Kidney (tissue), 13 donors: ENCODE measurements at regions not wholly inside any gene's neighbourhood (a gene's known extent, or its start where the extent isn't known, plus 50 kb on each side); places are given as distances from the start of the nearest gene placed in this dataset.

Source experiments
- DNase-seq, 5 donors: peaks; one replicate each; pipeline ENCODE4 v3.0.0-alpha.2; 2013 to 2020
- FAIRE-seq: peaks from 2 replicates; lab custom pipeline; 2012; peaks lifted over from hg19 to GRCh38; lab: Jason Lieb, UNC
- H3K27ac ChIP-seq, 2 donors: one replicate each; pipeline ENCODE4 v1.7.0; 2013; ENCODE audit warnings: low read depth in 2 of 2, low read length in 2 of 2, inconsistent platforms in 1 of 2
- H3K27me3 ChIP-seq: one replicate; pipeline ENCODE4 v1.7.1; 2013; ENCODE audit warnings: low read length, inconsistent platforms; ENCODE audit not compliant: control insufficient read depth, insufficient read depth
- H3K36me3 ChIP-seq, 3 donors: one replicate each; pipeline versions ENCODE4 v1.7.0 to v1.7.1; 2013; ENCODE audit warnings: low read length in 3 of 3, control low read depth in 1 of 3, inconsistent platforms in 1 of 3; ENCODE audit not compliant: insufficient read depth in 3 of 3, control insufficient read depth in 2 of 3
- H3K4me1 ChIP-seq, 3 donors: one replicate each; pipeline versions ENCODE4 v1.7.0 to v1.7.1; 2013; ENCODE audit warnings: low read length in 3 of 3, inconsistent platforms in 1 of 3, low read depth in 1 of 3; ENCODE audit not compliant: control insufficient read depth in 2 of 3, insufficient read depth in 2 of 3
- H3K4me3 ChIP-seq, 3 donors: one replicate each; pipeline versions ENCODE4 v1.7.0 to v1.8.1; 2013; ENCODE audit warnings: low read length in 3 of 3, control low read depth in 1 of 3, inconsistent platforms in 1 of 3
- H3K9ac ChIP-seq, 3 donors: one replicate each; pipeline versions ENCODE4 v1.7.0 to v1.7.1; 2013; ENCODE audit warnings: low read length in 3 of 3, control low read depth in 1 of 3, inconsistent platforms in 1 of 3
- H3K9me3 ChIP-seq, 3 donors: one replicate each; pipeline versions ENCODE4 v1.7.0 to v1.7.1; 2013; ENCODE audit warnings: low read length in 3 of 3, control low read depth in 1 of 3, inconsistent platforms in 1 of 3; ENCODE audit not compliant: control insufficient read depth in 2 of 3, insufficient read depth in 1 of 3
- CTCF ChIP-seq: IDR thresholded peaks from 3 replicates; pipeline ENCODE4 v1.5.1; 2012; ENCODE audit warnings: mild to moderate bottlenecking, moderate library complexity, borderline replicate concordance; ENCODE audit not compliant: insufficient read depth; ENCODE audit errors: extremely low read depth
- intact Hi-C: fragments of 100-400 bp; cut with DNase I; formaldehyde crosslinking; loops from one replicate; pipeline ENCODE4 v1.11.1; 2022
- donor health status: control.
- donor health status: control.
- donor health status: control.
- donor health status: control.
- donor health status: control.
- donor health status: DM: yes; HTN: yes; CAD: no.
- donor health status: Normal renal cell carcinoma (clear cell type).

GRCh38 chr1:37303884-37304574, 170.4 kb upstream of the ZC3H12A start:
- Histone ChIP-seq H3K27me3 (peaks cover 5% of the 10 kb centered on the region), H3K4me1 (no peaks in the 10 kb centered on the region), H3K36me3 (no peaks in the 10 kb centered on the region), H3K4me3 (no peak overlapping the region), H3K27ac (no peak overlapping the region), H3K9ac (no peak overlapping the region), H3K9me3 (no peaks in the 10 kb centered on the region)
- intact Hi-C loops, result no loop called here
- TF ChIP-seq CTCF, result no peak
- FAIRE-seq (no peak), DNase-seq (no peak)

- Histone ChIP-seq H3K9me3 (no peaks in the 10 kb centered on the region), H3K4me3 (no peak overlapping the region), H3K36me3 (no peaks in the 10 kb centered on the region), H3K4me1 (no peaks in the 10 kb centered on the region), H3K9ac (no peak overlapping the region), H3K27ac (no peak overlapping the region), H3K27me3 (peaks cover 7% of the 10 kb centered on the region)
- no peak for TF ChIP-seq CTCF
- DNase-seq (no peak), FAIRE-seq (no peak)
- intact Hi-C loops, result no loop called here
Observed at GRCh38 chr1:37305108-37305507, 169.3 kb upstream of the ZC3H12A start.

GRCh38 chr1:37305841-37306240, 168.5 kb upstream of the ZC3H12A start:
- no peak for FAIRE-seq
- H3K4me3 ChIP-seq, result no peak overlapping the region
- H3K27ac ChIP-seq, result no peak overlapping the region
- no peaks in the 10 kb centered on the region for H3K9me3 ChIP-seq
- TF ChIP-seq CTCF, result no peak
- intact Hi-C loops, result no loop called here
- H3K9ac ChIP-seq, result no peak overlapping the region
- H3K4me1 ChIP-seq, result no peaks in the 10 kb centered on the region
- H3K36me3 ChIP-seq, result no peaks in the 10 kb centered on the region
- peaks cover 7% of the 10 kb centered on the region for H3K27me3 ChIP-seq
- DNase-seq, result no peak

GRCh38 chr1:37306461-37306860, 167.9 kb upstream of the ZC3H12A start:
- Histone ChIP-seq H3K9ac (no peak overlapping the region), H3K4me3 (no peak overlapping the region), H3K36me3 (no peaks in the 10 kb centered on the region), H3K27ac (no peak overlapping the region), H3K4me1 (no peaks in the 10 kb centered on the region), H3K27me3 (peaks cover 7% of the 10 kb centered on the region), H3K9me3 (no peaks in the 10 kb centered on the region)
- intact Hi-C loops, result no loop called here
- no peak for DNase-seq
- FAIRE-seq, result no peak
- TF ChIP-seq CTCF, result no peak
